Gastroesophageal sphincter (tissue), 3 donors: ENCODE measurements at regions not wholly inside any gene's neighbourhood (a gene's known extent, or its start where the extent isn't known, plus 50 kb on each side); places are given as distances from the start of the nearest gene placed in this dataset.

Source experiments
- CTCF ChIP-seq, 4 experiments: fragments of 200-600 bp in 2 of 4; fragments of 450-650 bp in 2 of 4; sonication (generic) in 1 of 4; IDR thresholded peaks; one replicate each; pipeline ENCODE4 v1.5.1; 2017 to 2019; ENCODE audit warnings: antibody characterized with exemption in 4 of 4, mild to moderate bottlenecking in 2 of 4, moderate library complexity in 2 of 4
- EP300 ChIP-seq: sonication (generic); formaldehyde crosslinking; IDR thresholded peaks from one replicate; pipeline ENCODE4 v1.6.1; 2017; ENCODE audit warnings: antibody characterized with exemption, mild to moderate bottlenecking
- POLR2A ChIP-seq, 2 donors: fragments of 450-650 bp; IDR thresholded peaks; one replicate each; pipeline ENCODE4 v1.6.1; 2017; ENCODE audit warnings: antibody characterized with exemption in 2 of 2, mild to moderate bottlenecking in 2 of 2, moderate library complexity in 1 of 2
- POLR2AphosphoS5 ChIP-seq: sonication (generic); formaldehyde crosslinking; IDR thresholded peaks from one replicate; pipeline ENCODE4 v1.6.1; 2017; ENCODE audit warnings: antibody characterized with exemption

DNA sequence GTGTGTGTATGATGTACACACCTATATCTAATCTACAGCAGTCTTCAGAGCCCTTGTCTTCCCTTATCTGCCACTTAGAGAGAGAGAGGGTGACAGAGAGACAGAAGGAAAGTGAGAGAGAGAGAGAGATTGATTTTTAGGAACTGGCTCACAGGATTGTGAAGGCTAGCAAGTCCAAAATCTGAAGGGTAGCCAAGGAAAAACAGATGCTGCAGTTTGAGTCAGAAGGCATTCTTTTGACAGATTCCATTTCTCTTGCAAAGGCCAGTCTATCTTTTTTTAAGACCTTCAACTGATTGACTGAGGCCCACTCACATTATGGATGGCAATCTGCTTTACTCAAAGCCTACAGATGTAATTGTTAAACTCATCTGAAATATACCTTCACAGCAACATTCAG is 664.0 kb upstream of the IGFBP7 start:
- TF ChIP-seq CTCF (IDR thresholded peaks at IDR 0.05), result no peak
- TF ChIP-seq EP300, result no peak
- no peak for TF ChIP-seq POLR2AphosphoS5
- no peak for TF ChIP-seq POLR2A (IDR thresholded peaks at IDR 0.05)
